ENCODE measurements at regions not wholly inside any gene's neighbourhood (a gene's known extent, or its start where the extent isn't known, plus 50 kb on each side); places are given as distances from the start of the nearest gene placed in this dataset.

DNA sequence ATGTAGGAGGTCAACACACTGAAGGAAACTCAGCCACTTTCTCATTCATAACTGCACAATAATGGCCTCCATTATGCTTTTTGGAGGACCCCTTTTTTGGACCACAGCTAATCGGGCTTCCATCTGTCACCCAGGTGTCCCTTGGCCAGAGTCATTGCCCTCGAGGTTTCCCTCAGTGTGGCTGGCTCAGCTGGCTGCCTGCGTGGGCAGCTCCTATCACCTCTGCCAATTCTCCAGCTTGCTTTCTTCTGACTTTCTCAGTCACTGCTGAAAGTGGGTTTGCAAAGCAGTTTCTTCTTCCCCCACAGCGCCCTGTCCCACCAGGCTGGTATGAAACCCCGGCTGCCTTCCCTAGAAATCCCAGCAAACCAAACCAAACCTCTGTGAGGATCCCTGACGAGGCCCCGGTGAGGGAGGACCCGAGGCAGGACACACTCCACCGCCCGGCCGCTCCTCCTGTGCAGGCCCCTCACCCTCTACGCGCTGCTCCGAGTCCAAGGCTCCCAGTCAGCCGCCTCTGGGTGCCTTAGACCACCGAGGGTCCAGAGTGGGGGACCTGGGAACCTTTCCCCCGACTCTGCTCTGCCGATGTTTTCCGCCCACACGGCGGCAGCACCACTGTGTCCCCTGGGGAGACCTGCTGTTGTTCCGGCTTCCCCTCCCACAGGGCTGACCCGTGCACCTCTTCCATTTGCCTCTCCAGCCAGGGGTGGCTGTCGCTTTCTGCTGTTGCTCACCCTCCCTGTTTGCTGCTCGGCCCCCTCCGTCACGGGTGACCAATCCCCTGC is 109.5 kb downstream of the TENT4A start:
- DNase-seq (no peak), ATAC-seq (ENCODE audit: low read depth) (no peak)
- no peaks in the 10 kb centered on the region for H3K36me3 ChIP-seq (replicated peaks in 1 of 2; ENCODE audit: control extremely low read depth in 1 of 2, control insufficient read depth in 1 of 2, extremely low read depth in 1 of 2, insufficient read depth in 2 of 2, low read length in 1 of 2)
- intact Hi-C loops (cut with micrococcal nuclease) = no loop called here
- WGBS (ENCODE audit: insufficient coverage) = 74% methylated on average over 27 of the region's 27 CpGs
- H3K9ac ChIP-seq (ENCODE audit: low read length) = no peak overlapping the region
- H3K4me3 ChIP-seq (ENCODE audit: control extremely low read depth in 1 of 5, extremely low read depth in 1 of 5, insufficient read depth in 1 of 5, low read depth in 2 of 5, low read length in 4 of 5) = no peak overlapping the region
- Mint-ChIP-seq H3K27me3 (peaks cover 13% of the 10 kb centered on the region), H3K4me1 (peaks cover 4% of the 10 kb centered on the region), H3K27ac (no peak overlapping the region), H3K9me3 (ENCODE audit: insufficient read depth) (peaks cover 10% of the 10 kb centered on the region), H3K4me3 (no peak overlapping the region)
- no peaks in the 10 kb centered on the region for H3K4me1 ChIP-seq (ENCODE audit: control insufficient read depth in 2 of 2, insufficient read depth in 2 of 2, low read length in 2 of 2)
- no peaks in the 10 kb centered on the region for H4K20me1 ChIP-seq (ENCODE audit: control insufficient read depth, insufficient read depth, low read length, poor library complexity, severe bottlenecking)
- no peaks in the 10 kb centered on the region for H3K79me2 ChIP-seq (ENCODE audit: control insufficient read depth, insufficient read depth, low read length)
- no peak overlapping the region for H3K27ac ChIP-seq (ENCODE audit: low read length in 2 of 2)
- H3K9me3 ChIP-seq (ENCODE audit: control extremely low read depth in 1 of 3, control insufficient read depth in 2 of 3, insufficient read depth in 1 of 3, low read length in 2 of 3) = peaks cover 1 to 24% (median 7%) of the 10 kb centered on the region in 3 donors
- TF ChIP-seq, protein P1, sequence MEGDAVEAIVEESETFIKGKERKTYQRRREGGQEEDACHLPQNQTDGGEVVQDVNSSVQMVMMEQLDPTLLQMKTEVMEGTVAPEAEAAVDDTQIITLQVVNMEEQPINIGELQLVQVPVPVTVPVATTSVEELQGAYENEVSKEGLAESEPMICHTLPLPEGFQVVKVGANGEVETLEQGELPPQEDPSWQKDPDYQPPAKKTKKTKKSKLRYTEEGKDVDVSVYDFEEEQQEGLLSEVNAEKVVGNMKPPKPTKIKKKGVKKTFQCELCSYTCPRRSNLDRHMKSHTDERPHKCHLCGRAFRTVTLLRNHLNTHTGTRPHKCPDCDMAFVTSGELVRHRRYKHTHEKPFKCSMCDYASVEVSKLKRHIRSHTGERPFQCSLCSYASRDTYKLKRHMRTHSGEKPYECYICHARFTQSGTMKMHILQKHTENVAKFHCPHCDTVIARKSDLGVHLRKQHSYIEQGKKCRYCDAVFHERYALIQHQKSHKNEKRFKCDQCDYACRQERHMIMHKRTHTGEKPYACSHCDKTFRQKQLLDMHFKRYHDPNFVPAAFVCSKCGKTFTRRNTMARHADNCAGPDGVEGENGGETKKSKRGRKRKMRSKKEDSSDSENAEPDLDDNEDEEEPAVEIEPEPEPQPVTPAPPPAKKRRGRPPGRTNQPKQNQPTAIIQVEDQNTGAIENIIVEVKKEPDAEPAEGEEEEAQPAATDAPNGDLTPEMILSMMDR (IDR thresholded peaks at IDR 0.05) = no peak
- no peak for TF ChIP-seq EZH2 (IDR thresholded peaks at IDR 0.05; ENCODE audit: borderline replicate concordance, insufficient read depth, low read depth, low read length, poor library complexity, severe bottlenecking)
- H3K27me3 ChIP-seq (replicated peaks in 1 of 4; ENCODE audit: control extremely low read depth in 1 of 4, control insufficient read depth in 3 of 4, insufficient read depth in 4 of 4, low read length in 3 of 4) = peaks cover 0 to 4% (median 0%) of the 10 kb centered on the region in 4 experiments
- ChIA-PET CTCF (no interaction called here), POLR2A (no interaction called here)
- H3K4me2 ChIP-seq (replicated peaks; ENCODE audit: low read depth, low read length, poor library complexity, severe bottlenecking) = no peak overlapping the region
- H2AFZ ChIP-seq (ENCODE audit: insufficient read depth, low read depth, low read length, poor library complexity, severe bottlenecking) = no peak overlapping the region

DNA sequence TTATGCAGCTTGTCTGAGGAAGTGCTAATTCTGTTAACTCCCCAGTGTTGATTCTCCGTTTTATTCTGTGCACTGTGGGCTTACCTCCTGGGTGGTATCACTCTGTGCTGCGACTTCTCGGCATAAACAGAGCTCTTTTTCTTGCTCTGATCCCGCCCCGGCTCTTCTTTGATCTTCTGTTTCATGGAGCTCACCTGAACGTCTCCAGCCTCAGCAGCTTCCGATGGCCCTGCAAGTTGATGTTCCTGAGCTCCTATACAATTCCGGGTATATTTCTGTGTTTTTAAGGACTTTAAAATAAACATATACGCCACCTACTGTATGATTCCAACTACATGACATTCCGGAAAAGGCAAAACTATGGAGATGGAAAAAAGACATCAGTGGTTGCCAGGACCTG is 110.8 kb downstream of the TENT4A start:
- intact Hi-C loops (cut with micrococcal nuclease) = no loop called here
- POLR2A ChIA-PET = no interaction called here
- 90% methylated on average over 5 of the region's 10 CpGs for WGBS (ENCODE audit: insufficient coverage)
- Mint-ChIP-seq H3K4me3 (no peak overlapping the region), H3K27ac (no peak overlapping the region), H3K9me3 (ENCODE audit: insufficient read depth) (peaks cover 10% of the 10 kb centered on the region), H3K27me3 (peaks cover 12% of the 10 kb centered on the region), H3K4me1 (peaks cover 12% of the 10 kb centered on the region)
- H3K4me3 ChIP-seq (ENCODE audit: control extremely low read depth in 1 of 5, extremely low read depth in 1 of 5, insufficient read depth in 1 of 5, low read depth in 2 of 5, low read length in 4 of 5) = no peak overlapping the region
- DNase-seq (no peak), ATAC-seq (ENCODE audit: low read depth) (no peak)
- H3K36me3 ChIP-seq (replicated peaks in 1 of 2; ENCODE audit: control extremely low read depth in 1 of 2, control insufficient read depth in 1 of 2, extremely low read depth in 1 of 2, insufficient read depth in 2 of 2, low read length in 1 of 2) = no peaks in the 10 kb centered on the region
- peaks cover 1 to 24% (median 7%) of the 10 kb centered on the region in 3 donors for H3K9me3 ChIP-seq (ENCODE audit: control extremely low read depth in 1 of 3, control insufficient read depth in 2 of 3, insufficient read depth in 1 of 3, low read length in 2 of 3)
- H3K27ac ChIP-seq (ENCODE audit: low read length in 2 of 2) = no peak overlapping the region
- H3K4me2 ChIP-seq (replicated peaks; ENCODE audit: low read depth, low read length, poor library complexity, severe bottlenecking) = no peak overlapping the region
- no peak overlapping the region for H3K9ac ChIP-seq (ENCODE audit: low read length)
- no peaks in the 10 kb centered on the region for H3K4me1 ChIP-seq (ENCODE audit: control insufficient read depth in 2 of 2, insufficient read depth in 2 of 2, low read length in 2 of 2)
- no peaks in the 10 kb centered on the region for H3K79me2 ChIP-seq (ENCODE audit: control insufficient read depth, insufficient read depth, low read length)
- CTCF ChIA-PET = no interaction called here
- no peak for TF ChIP-seq EZH2 (IDR thresholded peaks at IDR 0.05; ENCODE audit: borderline replicate concordance, insufficient read depth, low read depth, low read length, poor library complexity, severe bottlenecking)
- TF ChIP-seq, protein P1 (IDR thresholded peaks at IDR 0.05) = no peak
- no peaks in the 10 kb centered on the region for H3K27me3 ChIP-seq (replicated peaks in 1 of 4; ENCODE audit: control extremely low read depth in 1 of 4, control insufficient read depth in 3 of 4, insufficient read depth in 4 of 4, low read length in 3 of 4)
- H4K20me1 ChIP-seq (ENCODE audit: control insufficient read depth, insufficient read depth, low read length, poor library complexity, severe bottlenecking) = no peaks in the 10 kb centered on the region
- H2AFZ ChIP-seq (ENCODE audit: insufficient read depth, low read depth, low read length, poor library complexity, severe bottlenecking) = no peak overlapping the region
